ENCODE measurements at regions not wholly inside any gene's neighbourhood (a gene's known extent, or its start where the extent isn't known, plus 50 kb on each side); places are given as distances from the start of the nearest gene placed in this dataset.
"Not testable (repeated sequence)": the region's sequence is repeated elsewhere in the genome, so short reads cannot be mapped to it uniquely, and the experiment has no call there.

DNA sequence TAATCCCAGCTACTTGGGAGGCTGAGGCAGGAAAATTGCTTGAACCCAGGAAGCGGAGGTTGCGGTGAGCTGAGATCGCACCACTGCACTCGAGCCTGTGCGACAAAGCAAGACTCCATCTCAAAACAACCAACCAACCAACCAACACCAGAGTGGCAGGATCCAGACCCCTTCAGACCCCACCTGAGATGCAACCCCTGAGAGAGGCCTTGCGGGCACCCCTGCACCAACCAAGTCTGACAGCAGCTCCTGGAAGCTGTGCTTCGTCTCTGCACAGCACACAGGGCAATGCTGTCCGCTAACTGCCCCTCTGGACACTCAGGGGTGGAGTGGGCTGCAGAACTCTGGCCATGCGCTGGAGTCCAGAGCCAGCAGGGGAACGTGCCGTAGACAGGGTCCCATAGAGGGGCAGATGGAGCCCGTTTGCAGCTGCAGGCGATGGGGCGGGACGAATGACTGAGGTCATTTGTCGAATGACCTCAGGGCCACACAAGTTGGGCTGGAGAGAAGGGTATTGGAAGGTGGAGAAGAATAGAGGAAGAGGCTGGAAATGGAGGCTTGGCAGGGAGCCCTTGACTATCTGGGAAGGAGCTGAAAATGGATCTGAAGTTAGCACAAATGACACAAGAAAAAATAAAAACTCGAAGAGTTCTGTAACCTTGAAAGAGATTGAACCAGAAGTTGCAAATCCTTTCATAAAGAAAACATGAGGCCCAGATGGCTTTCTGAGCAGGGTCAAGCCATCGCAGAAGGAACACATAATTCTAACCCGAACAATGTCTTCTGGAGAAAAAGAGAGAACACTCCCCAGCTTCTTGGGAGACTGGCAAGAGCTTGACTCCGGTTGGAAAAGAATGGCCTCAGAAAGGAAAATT lies 199.7 kb downstream of the CTTN start (continued):
- TF ChIP-seq, protein P1, sequence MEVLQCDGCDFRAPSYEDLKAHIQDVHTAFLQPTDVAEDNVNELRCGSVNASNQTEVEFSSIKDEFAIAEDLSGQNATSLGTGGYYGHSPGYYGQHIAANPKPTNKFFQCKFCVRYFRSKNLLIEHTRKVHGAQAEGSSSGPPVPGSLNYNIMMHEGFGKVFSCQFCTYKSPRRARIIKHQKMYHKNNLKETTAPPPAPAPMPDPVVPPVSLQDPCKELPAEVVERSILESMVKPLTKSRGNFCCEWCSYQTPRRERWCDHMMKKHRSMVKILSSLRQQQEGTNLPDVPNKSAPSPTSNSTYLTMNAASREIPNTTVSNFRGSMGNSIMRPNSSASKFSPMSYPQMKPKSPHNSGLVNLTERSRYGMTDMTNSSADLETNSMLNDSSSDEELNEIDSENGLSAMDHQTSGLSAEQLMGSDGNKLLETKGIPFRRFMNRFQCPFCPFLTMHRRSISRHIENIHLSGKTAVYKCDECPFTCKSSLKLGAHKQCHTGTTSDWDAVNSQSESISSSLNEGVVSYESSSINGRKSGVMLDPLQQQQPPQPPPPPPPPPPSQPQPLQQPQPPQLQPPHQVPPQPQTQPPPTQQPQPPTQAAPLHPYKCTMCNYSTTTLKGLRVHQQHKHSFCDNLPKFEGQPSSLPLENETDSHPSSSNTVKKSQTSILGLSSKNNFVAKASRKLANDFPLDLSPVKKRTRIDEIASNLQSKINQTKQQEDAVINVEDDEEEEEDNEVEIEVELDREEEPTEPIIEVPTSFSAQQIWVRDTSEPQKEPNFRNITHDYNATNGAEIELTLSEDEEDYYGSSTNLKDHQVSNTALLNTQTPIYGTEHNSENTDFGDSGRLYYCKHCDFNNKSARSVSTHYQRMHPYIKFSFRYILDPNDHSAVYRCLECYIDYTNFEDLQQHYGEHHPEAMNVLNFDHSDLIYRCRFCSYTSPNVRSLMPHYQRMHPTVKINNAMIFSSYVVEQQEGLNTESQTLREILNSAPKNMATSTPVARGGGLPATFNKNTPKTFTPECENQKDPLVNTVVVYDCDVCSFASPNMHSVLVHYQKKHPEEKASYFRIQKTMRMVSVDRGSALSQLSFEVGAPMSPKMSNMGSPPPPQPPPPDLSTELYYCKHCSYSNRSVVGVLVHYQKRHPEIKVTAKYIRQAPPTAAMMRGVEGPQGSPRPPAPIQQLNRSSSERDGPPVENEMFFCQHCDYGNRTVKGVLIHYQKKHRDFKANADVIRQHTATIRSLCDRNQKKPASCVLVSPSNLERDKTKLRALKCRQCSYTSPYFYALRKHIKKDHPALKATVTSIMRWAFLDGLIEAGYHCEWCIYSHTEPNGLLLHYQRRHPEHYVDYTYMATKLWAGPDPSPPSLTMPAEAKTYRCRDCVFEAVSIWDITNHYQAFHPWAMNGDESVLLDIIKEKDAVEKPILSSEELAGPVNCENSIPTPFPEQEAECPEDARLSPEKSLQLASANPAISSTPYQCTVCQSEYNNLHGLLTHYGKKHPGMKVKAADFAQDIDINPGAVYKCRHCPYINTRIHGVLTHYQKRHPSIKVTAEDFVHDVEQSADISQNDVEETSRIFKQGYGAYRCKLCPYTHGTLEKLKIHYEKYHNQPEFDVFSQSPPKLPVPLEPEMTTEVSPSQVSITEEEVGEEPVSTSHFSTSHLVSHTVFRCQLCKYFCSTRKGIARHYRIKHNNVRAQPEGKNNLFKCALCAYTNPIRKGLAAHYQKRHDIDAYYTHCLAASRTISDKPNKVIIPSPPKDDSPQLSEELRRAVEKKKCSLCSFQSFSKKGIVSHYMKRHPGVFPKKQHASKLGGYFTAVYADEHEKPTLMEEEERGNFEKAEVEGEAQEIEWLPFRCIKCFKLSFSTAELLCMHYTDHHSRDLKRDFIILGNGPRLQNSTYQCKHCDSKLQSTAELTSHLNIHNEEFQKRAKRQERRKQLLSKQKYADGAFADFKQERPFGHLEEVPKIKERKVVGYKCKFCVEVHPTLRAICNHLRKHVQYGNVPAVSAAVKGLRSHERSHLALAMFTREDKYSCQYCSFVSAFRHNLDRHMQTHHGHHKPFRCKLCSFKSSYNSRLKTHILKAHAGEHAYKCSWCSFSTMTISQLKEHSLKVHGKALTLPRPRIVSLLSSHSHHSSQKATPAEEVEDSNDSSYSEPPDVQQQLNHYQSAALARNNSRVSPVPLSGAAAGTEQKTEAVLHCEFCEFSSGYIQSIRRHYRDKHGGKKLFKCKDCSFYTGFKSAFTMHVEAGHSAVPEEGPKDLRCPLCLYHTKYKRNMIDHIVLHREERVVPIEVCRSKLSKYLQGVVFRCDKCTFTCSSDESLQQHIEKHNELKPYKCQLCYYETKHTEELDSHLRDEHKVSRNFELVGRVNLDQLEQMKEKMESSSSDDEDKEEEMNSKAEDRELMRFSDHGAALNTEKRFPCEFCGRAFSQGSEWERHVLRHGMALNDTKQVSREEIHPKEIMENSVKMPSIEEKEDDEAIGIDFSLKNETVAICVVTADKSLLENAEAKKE (CRISPR knock-in tag; IDR thresholded peaks at IDR 0.05), result no peak
- TF ChIP-seq POLR2AphosphoS5 (IDR thresholded peaks at IDR 0.05; ENCODE audit: low read depth) (no peak), NANOG (IDR thresholded peaks at IDR 0.05; ENCODE audit: borderline replicate concordance) (no peak), STAT1 (IDR thresholded peaks at IDR 0.05; ENCODE audit: unreplicated experiment) (no peak), EZH2phosphoT487 (IDR thresholded peaks at IDR 0.05; ENCODE audit: unreplicated experiment) (no peak), ZNF331 (CRISPR knock-in tag; IDR thresholded peaks at IDR 0.05; ENCODE audit: low read depth) (no peak)
- TF ChIP-seq, protein P2, sequence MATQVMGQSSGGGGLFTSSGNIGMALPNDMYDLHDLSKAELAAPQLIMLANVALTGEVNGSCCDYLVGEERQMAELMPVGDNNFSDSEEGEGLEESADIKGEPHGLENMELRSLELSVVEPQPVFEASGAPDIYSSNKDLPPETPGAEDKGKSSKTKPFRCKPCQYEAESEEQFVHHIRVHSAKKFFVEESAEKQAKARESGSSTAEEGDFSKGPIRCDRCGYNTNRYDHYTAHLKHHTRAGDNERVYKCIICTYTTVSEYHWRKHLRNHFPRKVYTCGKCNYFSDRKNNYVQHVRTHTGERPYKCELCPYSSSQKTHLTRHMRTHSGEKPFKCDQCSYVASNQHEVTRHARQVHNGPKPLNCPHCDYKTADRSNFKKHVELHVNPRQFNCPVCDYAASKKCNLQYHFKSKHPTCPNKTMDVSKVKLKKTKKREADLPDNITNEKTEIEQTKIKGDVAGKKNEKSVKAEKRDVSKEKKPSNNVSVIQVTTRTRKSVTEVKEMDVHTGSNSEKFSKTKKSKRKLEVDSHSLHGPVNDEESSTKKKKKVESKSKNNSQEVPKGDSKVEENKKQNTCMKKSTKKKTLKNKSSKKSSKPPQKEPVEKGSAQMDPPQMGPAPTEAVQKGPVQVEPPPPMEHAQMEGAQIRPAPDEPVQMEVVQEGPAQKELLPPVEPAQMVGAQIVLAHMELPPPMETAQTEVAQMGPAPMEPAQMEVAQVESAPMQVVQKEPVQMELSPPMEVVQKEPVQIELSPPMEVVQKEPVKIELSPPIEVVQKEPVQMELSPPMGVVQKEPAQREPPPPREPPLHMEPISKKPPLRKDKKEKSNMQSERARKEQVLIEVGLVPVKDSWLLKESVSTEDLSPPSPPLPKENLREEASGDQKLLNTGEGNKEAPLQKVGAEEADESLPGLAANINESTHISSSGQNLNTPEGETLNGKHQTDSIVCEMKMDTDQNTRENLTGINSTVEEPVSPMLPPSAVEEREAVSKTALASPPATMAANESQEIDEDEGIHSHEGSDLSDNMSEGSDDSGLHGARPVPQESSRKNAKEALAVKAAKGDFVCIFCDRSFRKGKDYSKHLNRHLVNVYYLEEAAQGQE (IDR thresholded peaks at IDR 0.05; ENCODE audit: unreplicated experiment), result no peak

DNA sequence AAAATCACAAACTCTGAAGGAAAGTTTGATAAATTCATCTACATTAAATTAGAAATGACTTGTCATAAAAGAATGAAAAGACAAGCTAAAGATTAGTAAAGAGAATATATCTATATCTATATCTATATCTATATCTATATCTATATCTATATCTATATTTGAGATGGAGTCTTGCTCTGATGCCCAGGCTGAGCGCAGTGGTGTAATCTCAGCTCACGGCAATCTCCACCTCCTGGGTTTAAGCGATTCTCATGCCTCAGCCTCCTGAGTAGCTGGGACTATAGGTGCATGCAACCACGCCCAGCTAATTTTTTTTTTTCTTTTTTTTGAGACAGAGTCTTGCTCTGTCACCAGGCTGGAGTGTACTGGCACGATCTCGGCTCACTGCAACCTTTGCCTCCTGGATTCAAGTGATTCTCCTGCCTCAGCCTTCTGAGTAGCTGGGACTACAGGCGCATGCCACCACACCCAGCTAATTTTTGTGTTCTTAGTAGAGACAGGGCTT lies 202.6 kb downstream of the CTTN start:
- Mint-ChIP-seq H3K4me1 (peaks cover 40% of the 10 kb centered on the region), H3K27me3 (ENCODE audit: insufficient read depth, low read depth, poor library complexity) (peaks cover 18% of the 10 kb centered on the region)
- not testable (repeated sequence) for H3K27ac Mint-ChIP-seq; H3K27me3 ChIP-seq (ENCODE audit: insufficient read depth); H3K9me3 Mint-ChIP-seq; H3F3A ChIP-seq (replicated peaks; ENCODE audit: low read depth); H3K9me2 ChIP-seq (ENCODE audit: insufficient read depth); H3K4me3 ChIP-seq; H2AFZ ChIP-seq; DNase-seq (ENCODE audit: low spot score); H3K36me3 Mint-ChIP-seq (ENCODE audit: low read depth); H3K27ac ChIP-seq (ENCODE audit: low read depth); H3K4me3 Mint-ChIP-seq; H3K4me2 ChIP-seq; H3K79me2 ChIP-seq (replicated peaks; ENCODE audit: insufficient read depth); H3K36me3 ChIP-seq (ENCODE audit: insufficient read depth); H3K4me1 ChIP-seq (ENCODE audit: insufficient read depth); ATAC-seq
- H4K20me1 ChIP-seq (replicated peaks; ENCODE audit: insufficient read depth), result peaks cover 12% of the 10 kb centered on the region; the same call in 1 of the 2 replicates

All from GM23338 (cell line).